B cell (primary cell): ENCODE measurements at regions not wholly inside any gene's neighbourhood (a gene's known extent, or its start where the extent isn't known, plus 50 kb on each side); places are given as distances from the start of the nearest gene placed in this dataset.

Source experiments
- ATAC-seq: fragments of 200-7000 bp; cut with Tn5 transposase; one replicate; pipeline ENCODE4 v1.10.0; 2021; ENCODE audit warnings: low read depth, mild to moderate bottlenecking, moderate number of reproducible peaks, moderate library complexity
- CTCF ChIA-PET: fragments of 350-600 bp; sonication (Branson Sonifier 250); formaldehyde crosslinking; loops from one replicate; lab custom pipeline; 2021; ENCODE audit warnings: antibody characterized with exemption, inconsistent platforms; lab: Charles Lee
- POLR2A ChIA-PET: fragments of 350-600 bp; sonication (Branson Sonifier 250); formaldehyde crosslinking; loops from one replicate; lab custom pipeline; 2021; ENCODE audit warnings: antibody characterized with exemption; lab: Charles Lee
- DNase-seq: peaks from one replicate; pipeline ENCODE4 v3.0.0; 2013
- H2AFZ ChIP-seq: 2 replicates; pipeline ENCODE4 v1.6.1; 2012; ENCODE audit warnings: mild to moderate bottlenecking, low read depth, low read length; ENCODE audit not compliant: insufficient read depth, poor library complexity, severe bottlenecking
- H3K27ac ChIP-seq, 2 donors: 1 replicate in 1 of 2; 2 replicates in 1 of 2; pipeline ENCODE4 v1.5.1; 2012 to 2013; ENCODE audit warnings: low read length in 2 of 2, mild to moderate bottlenecking in 2 of 2, moderate library complexity in 1 of 2
- H3K27me3 ChIP-seq, 4 experiments: fragments of 200-600 bp in 1 of 4; sonication (generic) in 1 of 4; replicated peaks in 1 of 4; 1 replicate in 2 of 4; 2 replicates in 2 of 4; pipeline versions ENCODE4 v1.6.1 to v1.7.0; 2013 to 2016; ENCODE audit warnings: low read length in 3 of 4, mild to moderate bottlenecking in 2 of 4, mixed read lengths in 1 of 4, moderate library complexity in 1 of 4; ENCODE audit not compliant: insufficient read depth in 4 of 4, control insufficient read depth in 3 of 4; ENCODE audit errors: control extremely low read depth in 1 of 4
- H3K36me3 ChIP-seq, 2 experiments: replicated peaks in 1 of 2; 1 replicate in 1 of 2; 2 replicates in 1 of 2; pipeline versions ENCODE4 v1.6.1 to v1.7.1; 2013; ENCODE audit warnings: low read length in 1 of 2; ENCODE audit not compliant: insufficient read depth in 2 of 2, control insufficient read depth in 1 of 2; ENCODE audit errors: control extremely low read depth in 1 of 2, extremely low read depth in 1 of 2
- H3K4me1 ChIP-seq, 2 donors: fragments of 200-600 bp in 1 of 2; sonication (generic) in 1 of 2; 1 replicate in 1 of 2; 2 replicates in 1 of 2; pipeline versions ENCODE4 v1.5.1 to v1.6.1; 2013 to 2017; ENCODE audit warnings: low read length in 2 of 2; ENCODE audit not compliant: control insufficient read depth in 2 of 2, insufficient read depth in 2 of 2
- H3K4me2 ChIP-seq: replicated peaks from 2 replicates; pipeline ENCODE3; 2012; ENCODE audit warnings: mild to moderate bottlenecking, low read depth, low read length; ENCODE audit not compliant: poor library complexity, severe bottlenecking
- H3K4me3 ChIP-seq, 5 experiments: fragments of 200-600 bp in 1 of 5; sonication (generic) in 1 of 5; 1 replicate in 3 of 5; 2 replicates in 2 of 5; pipeline versions ENCODE4 v1.5.1 to v1.7.0; 2011 to 2016; ENCODE audit warnings: low read length in 4 of 5, mild to moderate bottlenecking in 4 of 5, low read depth in 2 of 5, control low read depth in 1 of 5, moderate library complexity in 1 of 5; ENCODE audit not compliant: insufficient read depth in 1 of 5; ENCODE audit errors: control extremely low read depth in 1 of 5, extremely low read depth in 1 of 5
- H3K79me2 ChIP-seq: fragments of 200-600 bp; sonication (generic); one replicate; pipeline ENCODE4 v1.6.0; 2016; ENCODE audit warnings: low read length; ENCODE audit not compliant: control insufficient read depth, insufficient read depth
- H3K9ac ChIP-seq: fragments of 200-600 bp; sonication (generic); 2 replicates; pipeline ENCODE4 v1.6.1; 2017; ENCODE audit warnings: mild to moderate bottlenecking, low read length, moderate library complexity
- H3K9me3 ChIP-seq, 3 donors: one replicate each; pipeline versions ENCODE4 v1.6.1 to v1.7.1; 2013; ENCODE audit warnings: low read length in 2 of 3; ENCODE audit not compliant: control insufficient read depth in 2 of 3, insufficient read depth in 1 of 3; ENCODE audit errors: control extremely low read depth in 1 of 3
- H4K20me1 ChIP-seq: 2 replicates; pipeline ENCODE4 v1.6.0; 2012; ENCODE audit warnings: mild to moderate bottlenecking, low read length; ENCODE audit not compliant: insufficient read depth, control insufficient read depth, poor library complexity, severe bottlenecking
- H3K27ac Mint-ChIP-seq: one replicate; pipeline ENCODE4 v1.8.0; 2021; ENCODE audit warnings: mixed read lengths
- H3K27me3 Mint-ChIP-seq: one replicate; pipeline ENCODE4 v1.8.0; 2021; ENCODE audit warnings: mixed read lengths
- H3K4me1 Mint-ChIP-seq: one replicate; pipeline ENCODE4 v1.8.0; 2021; ENCODE audit warnings: mixed read lengths
- H3K4me3 Mint-ChIP-seq: one replicate; pipeline ENCODE4 v1.8.0; 2021; ENCODE audit warnings: mixed read lengths
- H3K9me3 Mint-ChIP-seq: one replicate; pipeline ENCODE4 v1.8.0; 2022; ENCODE audit warnings: mixed read lengths; ENCODE audit not compliant: insufficient read depth
- CTCF ChIP-seq: fragments of 200-600 bp; IDR thresholded peaks from one replicate; pipeline ENCODE4 v1.8.0; 2022; ENCODE audit warnings: antibody characterized with exemption, mild to moderate bottlenecking
- EZH2 ChIP-seq: IDR thresholded peaks from 2 replicates; pipeline ENCODE4 v1.6.1; 2012; ENCODE audit warnings: borderline replicate concordance, low read depth, mild to moderate bottlenecking, moderate library complexity, low read length; ENCODE audit not compliant: insufficient read depth, poor library complexity, severe bottlenecking
- WGBS: methylation state at CpG from one replicate; pipeline ENCODE4 v1.1.5; 2013; ENCODE audit warnings: missing lambda C conversion rate; ENCODE audit not compliant: insufficient coverage; 5-methylcytosine and 5-hydroxymethylcytosine counted together
- intact Hi-C: fragments of 100-400 bp; cut with micrococcal nuclease; formaldehyde crosslinking; loops from one replicate; pipeline ENCODE4 v1.10.0; 2022

GRCh38 chr6:140811642-140812041 is 1321.1 kb upstream of the GJE1 start:
- Histone ChIP-seq H3K36me3 (no peaks in the 10 kb centered on the region), H3K9ac (no peak overlapping the region), H2AFZ (no peak overlapping the region), H3K4me3 (no peak overlapping the region), H3K4me2 (no peak overlapping the region), H3K4me1 (no peaks in the 10 kb centered on the region), H3K9me3 (no peaks in the 10 kb centered on the region), H3K27ac (no peak overlapping the region), H4K20me1 (no peaks in the 10 kb centered on the region), H3K79me2 (no peaks in the 10 kb centered on the region), H3K27me3 (no peaks in the 10 kb centered on the region)
- no peaks in the 10 kb centered on the region for H3K27me3 Mint-ChIP-seq
- no peak overlapping the region for H3K4me3 Mint-ChIP-seq
- DNase-seq, result no peak
- CTCF ChIA-PET, result no interaction called here
- H3K4me1 Mint-ChIP-seq, result no peaks in the 10 kb centered on the region
- no peaks in the 10 kb centered on the region for H3K9me3 Mint-ChIP-seq
- intact Hi-C loops, result no loop called here
- no peak overlapping the region for H3K27ac Mint-ChIP-seq
- TF ChIP-seq CTCF, result no peak
- no peak for TF ChIP-seq EZH2
- ATAC-seq, result no peak
- POLR2A ChIA-PET, result no interaction called here
- 100% methylated on average over 1 of the region's 4 CpGs for WGBS

GRCh38 chr6:140809694-140810101 is 1323.0 kb upstream of the GJE1 start:
- no peak for DNase-seq
- no peaks in the 10 kb centered on the region for H3K9me3 ChIP-seq
- no peak overlapping the region for H2AFZ ChIP-seq
- H3K27ac ChIP-seq, result no peak overlapping the region
- no peak for TF ChIP-seq CTCF
- no peak for TF ChIP-seq EZH2
- H3K4me2 ChIP-seq, result no peak overlapping the region
- Mint-ChIP-seq H3K4me3 (no peak overlapping the region), H3K4me1 (no peaks in the 10 kb centered on the region), H3K27ac (no peak overlapping the region), H3K27me3 (no peaks in the 10 kb centered on the region), H3K9me3 (no peaks in the 10 kb centered on the region)
- H3K4me1 ChIP-seq, result no peaks in the 10 kb centered on the region
- intact Hi-C loops, result no loop called here
- ATAC-seq, result no peak
- H3K4me3 ChIP-seq, result no peak overlapping the region
- no peaks in the 10 kb centered on the region for H3K79me2 ChIP-seq
- CTCF ChIA-PET, result no interaction called here
- H4K20me1 ChIP-seq, result no peaks in the 10 kb centered on the region
- H3K9ac ChIP-seq, result no peak overlapping the region
- 0% methylated on average over 1 of the region's 3 CpGs for WGBS
- POLR2A ChIA-PET, result no interaction called here
- no peaks in the 10 kb centered on the region for H3K36me3 ChIP-seq
- H3K27me3 ChIP-seq, result no peaks in the 10 kb centered on the region
